Heart left ventricle (tissue), 16 donors: ENCODE measurements at regions not wholly inside any gene's neighbourhood (a gene's known extent, or its start where the extent isn't known, plus 50 kb on each side); places are given as distances from the start of the nearest gene placed in this dataset.

ENCODE experiments used
- ATAC-seq, 4 donors: fragments of 200-7000 bp; cut with Tn5 transposase; one replicate each; pipeline ENCODE4 v1.9.1; 2020 to 2022; ENCODE audit warnings: moderate library complexity in 4 of 4, mild to moderate bottlenecking in 3 of 4, moderate number of reproducible peaks in 1 of 4
- DNase-seq, 5 donors: peaks; one replicate each; pipeline ENCODE4 v3.0.0-alpha.2; 2020
- H3K27ac ChIP-seq, 12 donors: fragments of 200-600 bp; sonication (generic) in 4 of 12; one replicate each; pipeline versions ENCODE4 v1.5.0 to v1.8.0; 2016 to 2022; ENCODE audit warnings: mild to moderate bottlenecking in 2 of 12
- H3K27me3 ChIP-seq, 9 donors: fragments of 200-600 bp; sonication (generic) in 2 of 9; one replicate each; pipeline versions ENCODE4 v1.5.1 to v1.8.0; 2016 to 2022; ENCODE audit warnings: mild to moderate bottlenecking in 3 of 9
- H3K36me3 ChIP-seq, 9 donors: fragments of 200-600 bp; sonication (generic) in 2 of 9; one replicate each; pipeline versions ENCODE4 v1.5.0 to v1.8.0; 2018 to 2022; ENCODE audit warnings: mild to moderate bottlenecking in 2 of 9
- H3K4me1 ChIP-seq, 12 donors: fragments of 200-600 bp; sonication (generic) in 4 of 12; one replicate each; pipeline versions ENCODE4 v1.5.0 to v1.8.0; 2016 to 2022; ENCODE audit warnings: mild to moderate bottlenecking in 3 of 12
- H3K4me3 ChIP-seq, 12 donors: fragments of 200-600 bp; sonication (generic) in 4 of 12; one replicate each; pipeline versions ENCODE4 v1.5.0 to v1.8.0; 2017 to 2022; ENCODE audit warnings: mild to moderate bottlenecking in 9 of 12, moderate library complexity in 4 of 12
- H3K9me3 ChIP-seq, 12 donors: fragments of 200-600 bp; sonication (generic) in 4 of 12; one replicate each; pipeline versions ENCODE4 v1.5.0 to v1.8.0; 2016 to 2022; ENCODE audit warnings: mild to moderate bottlenecking in 1 of 12
- POLR2A ChIP-seq, 2 donors: fragments of 450-650 bp; IDR thresholded peaks; one replicate each; pipeline ENCODE4 v1.6.1; 2017; ENCODE audit warnings: antibody characterized with exemption in 2 of 2, mild to moderate bottlenecking in 2 of 2, moderate library complexity in 2 of 2
- WGBS, 4 donors: extraction: QIAGEN DNeasy Blood & Tissue Kit in 2 of 4; methylation state at CpG; one replicate each; pipeline versions ENCODE4 v1.1.5 to v1.1.7; 2013 to 2018; 5-methylcytosine and 5-hydroxymethylcytosine counted together
- intact Hi-C, 10 donors: fragments of 100-400 bp; cut with DNase I; formaldehyde crosslinking; loops; one replicate each; pipeline versions ENCODE4 v1.11.1 to v1.14.2; 2022
- TF ChIP-seq, protein P1 (sequence below), 12 donors: fragments of 200-600 bp; sonication (generic) in 4 of 12; IDR thresholded peaks; one replicate each; pipeline versions ENCODE4 v1.5.0 to v1.8.0; 2018 to 2022; ENCODE audit warnings: antibody characterized with exemption in 12 of 12, mild to moderate bottlenecking in 5 of 12
- donor health status: ischemic (EF 13 %, LVEDD 7.1; RV severe dilation, severe dysfunction).
- donor health status: healthy with polysubstance abuse.
- donor health status: DM: no; HTN: yes; CAD: no.
- donor health status: DM: no; HTN: no; CAD: no.
- donor health status: ischemic (EF 25% LVEDD 6.9; RV normal size, moderate dysfunction).
- donor health status: ischemic (EF 25% LVEDD 5.7; RV mildly dilated, moderate dysfunction).
- donor health status: healthy.
- donor health status: DM: yes; HTN: yes; CAD: no.
- donor health status: ischemic (EF 35%, LVEDD 5.7; RV mildly dilated, moderate dysfunction).
- donor health status: nonischemic (EF 11% LVEDD 7.7; RV severe dilation, severe dysfunction).
- donor health status: DM: yes; HTN: yes; CAD: no.
- donor health status: PGD.
- donor health status: ischemic (EF 29% LVEDD 5.4; RV normal size, mild dysfunction).
- donor health status: nonischemic (EF 23%, LVEDD 6.1; RV moderate dilation, normal function).

DNA sequence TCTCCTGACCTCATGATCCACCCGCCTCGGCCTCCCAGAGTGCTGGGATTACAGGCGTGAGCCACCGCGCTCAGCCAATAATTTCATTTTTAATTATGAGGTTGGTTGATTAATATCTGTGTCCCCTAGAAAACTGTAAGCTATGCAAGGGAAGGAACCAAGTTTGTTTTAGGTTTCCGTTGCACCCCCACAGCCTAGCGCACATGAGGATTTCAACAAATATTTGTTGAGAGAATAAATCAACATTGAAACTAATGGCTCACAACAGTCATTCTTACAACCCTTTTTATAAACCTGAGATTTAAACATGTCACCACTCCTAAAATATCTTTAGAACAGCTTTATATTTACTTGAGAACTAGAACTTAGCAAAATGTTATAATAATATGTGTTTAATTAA, 114.0 kb upstream of the CARMIL1 start:
- Histone ChIP-seq H3K4me1 (peaks cover 0 to 28% (median 0%) of the 10 kb centered on the region in 12 donors), H3K27me3 (no peaks in the 10 kb centered on the region), H3K36me3 (no peaks in the 10 kb centered on the region), H3K27ac (no peak overlapping the region), H3K4me3 (peak overlapping the region in 1 of 12 donors; percentile 7), H3K9me3 (peaks cover 0 to under 1% (median 0%) of the 10 kb centered on the region in 12 donors)
- intact Hi-C loops: no loop called here
- ATAC-seq (no peak), DNase-seq (no peak)
- 94 to 99% (median 96%) methylated on average over 7 of the region's 7 CpGs for WGBS, 4 donors
- TF ChIP-seq POLR2A (IDR thresholded peaks at IDR 0.05): no peak
- TF ChIP-seq, protein P1, sequence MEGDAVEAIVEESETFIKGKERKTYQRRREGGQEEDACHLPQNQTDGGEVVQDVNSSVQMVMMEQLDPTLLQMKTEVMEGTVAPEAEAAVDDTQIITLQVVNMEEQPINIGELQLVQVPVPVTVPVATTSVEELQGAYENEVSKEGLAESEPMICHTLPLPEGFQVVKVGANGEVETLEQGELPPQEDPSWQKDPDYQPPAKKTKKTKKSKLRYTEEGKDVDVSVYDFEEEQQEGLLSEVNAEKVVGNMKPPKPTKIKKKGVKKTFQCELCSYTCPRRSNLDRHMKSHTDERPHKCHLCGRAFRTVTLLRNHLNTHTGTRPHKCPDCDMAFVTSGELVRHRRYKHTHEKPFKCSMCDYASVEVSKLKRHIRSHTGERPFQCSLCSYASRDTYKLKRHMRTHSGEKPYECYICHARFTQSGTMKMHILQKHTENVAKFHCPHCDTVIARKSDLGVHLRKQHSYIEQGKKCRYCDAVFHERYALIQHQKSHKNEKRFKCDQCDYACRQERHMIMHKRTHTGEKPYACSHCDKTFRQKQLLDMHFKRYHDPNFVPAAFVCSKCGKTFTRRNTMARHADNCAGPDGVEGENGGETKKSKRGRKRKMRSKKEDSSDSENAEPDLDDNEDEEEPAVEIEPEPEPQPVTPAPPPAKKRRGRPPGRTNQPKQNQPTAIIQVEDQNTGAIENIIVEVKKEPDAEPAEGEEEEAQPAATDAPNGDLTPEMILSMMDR (IDR thresholded peaks at IDR 0.05): no peak

DNA sequence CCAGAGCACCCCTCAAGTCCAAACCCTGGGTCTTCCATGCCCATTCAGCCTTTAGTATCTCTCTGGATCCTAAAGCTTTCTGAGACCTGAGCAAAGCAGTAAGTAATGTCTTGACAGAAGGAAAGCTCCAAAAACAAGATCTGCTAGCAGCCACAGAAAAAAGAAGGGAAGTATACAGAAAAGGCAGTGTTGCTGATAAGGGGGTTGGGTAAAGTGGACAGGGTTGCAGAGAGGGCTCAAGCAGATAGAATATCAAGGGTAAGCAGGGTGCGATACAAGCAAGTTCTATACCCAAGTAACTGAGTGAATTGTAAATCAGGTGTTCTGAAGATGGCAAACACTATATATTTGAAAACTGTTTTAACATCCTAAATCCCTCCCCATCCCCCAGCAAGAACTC, 113.4 kb upstream of the CARMIL1 start:
- 52 to 81% (median 65%) methylated on average over 1 of the region's 1 CpG for WGBS, 4 donors
- no peak for DNase-seq
- no peaks in the 10 kb centered on the region for H3K36me3 ChIP-seq
- H3K4me1 ChIP-seq: peaks cover 0 to 33% (median 0%) of the 10 kb centered on the region in 12 donors
- no peak for ATAC-seq
- no peaks in the 10 kb centered on the region for H3K9me3 ChIP-seq
- H3K27me3 ChIP-seq: no peaks in the 10 kb centered on the region
- TF ChIP-seq POLR2A (IDR thresholded peaks at IDR 0.05): no peak
- TF ChIP-seq, protein P1 (IDR thresholded peaks at IDR 0.05): no peak
- H3K4me3 ChIP-seq: peak overlapping the region in 2 of 12 donors; percentile 7 to 11
- no peak overlapping the region for H3K27ac ChIP-seq
- intact Hi-C loops: no loop called here

DNA sequence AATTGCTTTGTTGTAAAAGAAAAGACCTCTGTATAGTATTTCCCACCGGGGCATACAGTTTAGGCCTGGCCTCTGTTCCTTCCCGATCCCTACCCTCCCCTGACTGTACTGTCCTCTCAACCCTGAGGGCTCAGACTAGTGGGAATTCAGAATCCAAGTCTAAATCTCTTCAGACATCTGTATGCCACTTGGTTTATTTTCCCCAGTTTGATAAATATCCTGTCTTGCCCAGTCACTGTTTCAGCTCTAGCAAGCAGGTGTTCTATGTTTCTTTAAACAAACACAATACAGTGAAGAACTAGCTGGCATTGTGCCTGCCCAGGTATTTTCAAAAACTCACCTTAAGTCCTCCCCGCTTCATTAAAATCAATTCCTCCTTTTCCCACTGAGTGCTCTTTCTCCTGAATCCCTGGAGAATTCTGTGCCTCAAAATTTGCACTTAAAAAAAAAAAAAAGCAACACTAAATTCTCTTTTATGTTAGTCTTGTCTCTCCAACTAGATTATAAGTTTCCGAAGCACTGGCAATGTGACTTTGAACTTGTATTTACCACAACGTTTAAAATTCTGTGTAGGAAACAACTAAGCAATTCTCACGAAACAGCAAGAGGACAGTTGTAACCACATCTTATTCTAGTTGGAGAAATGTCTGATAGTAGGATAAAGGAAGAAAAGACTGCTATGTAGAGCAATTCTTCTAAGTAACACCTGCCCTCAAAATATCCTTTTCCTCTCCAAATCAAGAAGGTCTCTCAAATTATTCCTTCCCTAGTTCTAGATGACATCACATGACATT, 112.0 kb upstream of the CARMIL1 start:
- H3K27me3 ChIP-seq: no peaks in the 10 kb centered on the region
- no peak overlapping the region for H3K27ac ChIP-seq
- DNase-seq (no peak), ATAC-seq (no peak)
- no peak overlapping the region for H3K4me3 ChIP-seq
- TF ChIP-seq, protein P1 (IDR thresholded peaks at IDR 0.05): no peak
- no peak for TF ChIP-seq POLR2A (IDR thresholded peaks at IDR 0.05)
- 64 to 71% (median 69%) methylated on average over 6 of the region's 6 CpGs for WGBS, 4 donors
- H3K36me3 ChIP-seq: no peaks in the 10 kb centered on the region
- no peaks in the 10 kb centered on the region for H3K9me3 ChIP-seq
- peaks cover 0 to 37% (median 0%) of the 10 kb centered on the region in 12 donors for H3K4me1 ChIP-seq
- intact Hi-C loops: no loop called here

DNA sequence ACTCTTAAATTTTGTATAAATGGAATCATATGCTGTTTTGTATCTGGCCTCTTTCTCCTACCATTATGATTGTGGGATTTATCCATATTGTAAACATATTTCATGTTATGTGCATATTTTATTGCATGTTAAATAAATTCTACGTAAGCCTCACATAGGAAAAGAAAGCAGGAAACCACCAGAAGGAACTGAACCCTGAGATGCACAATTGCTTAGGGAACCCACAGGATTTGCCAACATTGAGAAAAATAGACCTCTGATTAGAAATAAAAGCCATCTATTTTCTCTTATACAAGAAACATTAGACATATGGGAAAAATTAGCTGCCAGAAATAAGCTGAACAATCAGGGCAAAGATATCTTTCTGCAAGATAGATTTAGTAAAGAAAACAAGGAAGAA, 111.2 kb upstream of the CARMIL1 start:
- Histone ChIP-seq H3K36me3 (no peaks in the 10 kb centered on the region), H3K27me3 (no peaks in the 10 kb centered on the region), H3K9me3 (no peaks in the 10 kb centered on the region), H3K4me3 (no peak overlapping the region), H3K4me1 (peaks cover 0 to 40% (median 0%) of the 10 kb centered on the region in 12 donors), H3K27ac (no peak overlapping the region)
- intact Hi-C loops: no loop called here
- ATAC-seq (no peak), DNase-seq (no peak)
- WGBS, 4 donors: 81 to 88% (median 86%) methylated on average over 1 of the region's 1 CpG
- TF ChIP-seq, protein P1 (IDR thresholded peaks at IDR 0.05): no peak
- no peak for TF ChIP-seq POLR2A (IDR thresholded peaks at IDR 0.05)
